HG03135 (cell line): ENCODE measurements at regions not wholly inside any gene's neighbourhood (a gene's known extent, or its start where the extent isn't known, plus 50 kb on each side); places are given as distances from the start of the nearest gene placed in this dataset.

Source experiments
- ATAC-seq: cut with Tn5 transposase; IDR thresholded peaks from one replicate; pipeline ENCODE4 v1.9.1; 2021; ENCODE audit warnings: mild to moderate bottlenecking, moderate library complexity; ENCODE audit not compliant: unreplicated experiment

- no peak for ATAC-seq
Observed at GRCh38 chr6:106035655-106036054, 50.5 kb upstream of the PRDM1 start.

- no peak for ATAC-seq
Observed at GRCh38 chr6:106033806-106034205, 52.3 kb upstream of the PRDM1 start.

- ATAC-seq, result no peak
Observed at GRCh38 chr6:106027758-106028157, 58.4 kb upstream of the PRDM1 start.

- ATAC-seq, result no peak
Observed at GRCh38 chr6:106026748-106027715, 59.1 kb upstream of the PRDM1 start.

- ATAC-seq, result no peak
Observed at GRCh38 chr6:106025655-106026054, 60.5 kb upstream of the PRDM1 start.

GRCh38 chr6:106022801-106023200, 63.3 kb upstream of the PRDM1 start:
- no peak for ATAC-seq

- no peak for ATAC-seq
Observed at GRCh38 chr6:106017454-106017853, 68.7 kb upstream of the PRDM1 start.

- ATAC-seq, result no peak
Observed at GRCh38 chr6:106014955-106015354, 71.2 kb upstream of the PRDM1 start.

- no peak for ATAC-seq
Observed at GRCh38 chr6:106011476-106011875, 74.7 kb upstream of the PRDM1 start.

- ATAC-seq, result no peak
Observed at GRCh38 chr6:106005954-106006353, 80.2 kb upstream of the PRDM1 start.

- no peak for ATAC-seq
Observed at GRCh38 chr6:106005013-106005412, 81.1 kb upstream of the PRDM1 start.

GRCh38 chr6:106003268-106003987, 82.7 kb upstream of the PRDM1 start:
- no peak for ATAC-seq

- no peak for ATAC-seq
Observed at GRCh38 chr6:106002005-106002404, 84.1 kb upstream of the PRDM1 start.

GRCh38 chr6:106000935-106001334, 85.2 kb upstream of the PRDM1 start:
- ATAC-seq, result no peak

GRCh38 chr6:105997482-105997881, 88.7 kb upstream of the PRDM1 start:
- no peak for ATAC-seq

- ATAC-seq, result no peak
Observed at GRCh38 chr6:105995391-105995865, 90.7 kb upstream of the PRDM1 start.

- ATAC-seq, result no peak
Observed at GRCh38 chr6:105994591-105995390, 91.3 kb upstream of the PRDM1 start.

GRCh38 chr6:105994118-105994590, 92.0 kb upstream of the PRDM1 start:
- ATAC-seq, result no peak

- ATAC-seq, result no peak
Observed at GRCh38 chr6:105993341-105994117, 92.6 kb upstream of the PRDM1 start.

GRCh38 chr6:105992315-105992961, 93.7 kb upstream of the PRDM1 start:
- peak; percentile 87 for ATAC-seq
